RWPE1 (cell line): ENCODE measurements at regions not wholly inside any gene's neighbourhood (a gene's known extent, or its start where the extent isn't known, plus 50 kb on each side); places are given as distances from the start of the nearest gene placed in this dataset.

Source experiments
- CTCF ChIA-PET: fragments of 350-600 bp; sonication (Branson Sonifier 250); formaldehyde crosslinking; extraction: SDS; loops from one replicate; lab custom pipeline; 2021; lab: Yijun Ruan, JAX
- POLR2A ChIA-PET: fragments of 400-600 bp; formaldehyde crosslinking; extraction: SDS; loops from one replicate; lab custom pipeline; 2020; ENCODE audit warnings: antibody characterized with exemption; ENCODE audit not compliant: low non-redundant PET; lab: Yijun Ruan, JAX
- DNase-seq: peaks from one replicate; pipeline ENCODE4 v3.0.0; 2012; ENCODE audit warnings: low spot score
- H3K27ac ChIP-seq: fragments of 450-650 bp; 2 replicates; pipeline ENCODE4 v1.5.1; 2017
- TF ChIP-seq, protein P1 (sequence below): fragments of 450-650 bp; conservative IDR thresholded peaks from 2 replicates; pipeline ENCODE4 v1.5.1; 2017; ENCODE audit warnings: low read depth, mild to moderate bottlenecking

DNA sequence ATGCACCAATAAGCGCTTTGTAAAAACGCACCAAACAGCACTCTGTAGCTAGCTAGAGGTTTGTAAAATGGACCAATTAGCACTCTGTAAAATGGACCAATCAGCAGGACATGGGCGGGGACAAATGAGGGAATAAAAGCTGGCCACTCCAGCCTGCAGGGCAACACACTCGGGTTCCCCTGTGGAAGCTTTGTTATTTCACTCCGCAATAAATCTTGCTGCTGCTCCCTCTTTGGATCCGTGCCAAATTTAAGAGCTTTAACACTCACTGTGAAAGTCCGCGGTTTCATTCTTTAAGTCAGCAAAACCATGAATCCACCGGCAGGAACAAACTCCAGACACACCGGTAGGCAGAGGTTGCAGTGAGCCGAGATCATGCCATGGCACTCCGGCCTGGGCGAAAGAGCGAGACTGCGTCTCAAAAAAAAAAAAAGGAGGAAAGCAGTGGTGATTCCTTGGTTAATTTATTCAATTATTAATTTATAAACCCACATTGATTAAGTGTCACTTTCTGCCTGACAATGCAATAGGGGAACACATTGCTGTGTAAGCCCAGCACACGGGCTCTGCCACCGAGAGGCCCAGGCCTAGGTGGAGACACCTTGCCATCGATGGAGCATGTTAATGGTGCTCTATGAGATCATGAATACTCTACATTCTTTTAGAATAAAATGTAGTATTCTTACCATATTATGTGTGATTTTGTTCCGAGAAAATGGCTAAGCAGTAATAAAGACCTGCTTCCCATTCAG, 687.6 kb upstream of the HS6ST1 start:
- DNase-seq, result no peak

DNA sequence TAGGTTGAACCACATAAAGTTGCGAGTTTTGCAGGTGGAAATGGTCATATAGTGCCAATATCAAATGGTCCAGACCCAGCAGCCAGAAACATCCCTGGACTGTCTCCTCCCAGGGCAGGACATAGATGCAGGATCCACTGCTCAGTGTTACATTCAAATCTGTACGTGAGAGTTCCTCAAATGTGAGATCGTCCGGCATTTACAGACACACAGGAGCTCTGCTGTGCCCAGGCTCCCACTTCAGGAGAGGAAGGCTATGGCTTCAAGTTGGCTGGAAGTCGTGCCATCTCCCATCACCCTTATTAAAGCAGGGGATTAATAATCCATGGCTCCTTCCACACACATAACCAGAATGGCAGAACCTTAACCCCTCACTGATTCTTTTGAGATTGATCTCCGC, 688.2 kb upstream of the HS6ST1 start:
- ChIA-PET POLR2A (no interaction called here), CTCF (no interaction called here)
- no peak for DNase-seq
- H3K27ac ChIP-seq, result no peak overlapping the region
- TF ChIP-seq, protein P1, sequence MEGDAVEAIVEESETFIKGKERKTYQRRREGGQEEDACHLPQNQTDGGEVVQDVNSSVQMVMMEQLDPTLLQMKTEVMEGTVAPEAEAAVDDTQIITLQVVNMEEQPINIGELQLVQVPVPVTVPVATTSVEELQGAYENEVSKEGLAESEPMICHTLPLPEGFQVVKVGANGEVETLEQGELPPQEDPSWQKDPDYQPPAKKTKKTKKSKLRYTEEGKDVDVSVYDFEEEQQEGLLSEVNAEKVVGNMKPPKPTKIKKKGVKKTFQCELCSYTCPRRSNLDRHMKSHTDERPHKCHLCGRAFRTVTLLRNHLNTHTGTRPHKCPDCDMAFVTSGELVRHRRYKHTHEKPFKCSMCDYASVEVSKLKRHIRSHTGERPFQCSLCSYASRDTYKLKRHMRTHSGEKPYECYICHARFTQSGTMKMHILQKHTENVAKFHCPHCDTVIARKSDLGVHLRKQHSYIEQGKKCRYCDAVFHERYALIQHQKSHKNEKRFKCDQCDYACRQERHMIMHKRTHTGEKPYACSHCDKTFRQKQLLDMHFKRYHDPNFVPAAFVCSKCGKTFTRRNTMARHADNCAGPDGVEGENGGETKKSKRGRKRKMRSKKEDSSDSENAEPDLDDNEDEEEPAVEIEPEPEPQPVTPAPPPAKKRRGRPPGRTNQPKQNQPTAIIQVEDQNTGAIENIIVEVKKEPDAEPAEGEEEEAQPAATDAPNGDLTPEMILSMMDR, result no peak

More for the DNA sequence above, 687.6 kb upstream of the HS6ST1 start:
- CTCF ChIA-PET, result interaction anchor here (0.7 kb wide), 1 partner anchor 689 kb away, joined by 3 read pairs; no protein-coding TSS in a partner anchor
- TF ChIP-seq, protein P1, result no peak
- POLR2A ChIA-PET, result no interaction called here
- H3K27ac ChIP-seq, result no peak overlapping the region

DNA sequence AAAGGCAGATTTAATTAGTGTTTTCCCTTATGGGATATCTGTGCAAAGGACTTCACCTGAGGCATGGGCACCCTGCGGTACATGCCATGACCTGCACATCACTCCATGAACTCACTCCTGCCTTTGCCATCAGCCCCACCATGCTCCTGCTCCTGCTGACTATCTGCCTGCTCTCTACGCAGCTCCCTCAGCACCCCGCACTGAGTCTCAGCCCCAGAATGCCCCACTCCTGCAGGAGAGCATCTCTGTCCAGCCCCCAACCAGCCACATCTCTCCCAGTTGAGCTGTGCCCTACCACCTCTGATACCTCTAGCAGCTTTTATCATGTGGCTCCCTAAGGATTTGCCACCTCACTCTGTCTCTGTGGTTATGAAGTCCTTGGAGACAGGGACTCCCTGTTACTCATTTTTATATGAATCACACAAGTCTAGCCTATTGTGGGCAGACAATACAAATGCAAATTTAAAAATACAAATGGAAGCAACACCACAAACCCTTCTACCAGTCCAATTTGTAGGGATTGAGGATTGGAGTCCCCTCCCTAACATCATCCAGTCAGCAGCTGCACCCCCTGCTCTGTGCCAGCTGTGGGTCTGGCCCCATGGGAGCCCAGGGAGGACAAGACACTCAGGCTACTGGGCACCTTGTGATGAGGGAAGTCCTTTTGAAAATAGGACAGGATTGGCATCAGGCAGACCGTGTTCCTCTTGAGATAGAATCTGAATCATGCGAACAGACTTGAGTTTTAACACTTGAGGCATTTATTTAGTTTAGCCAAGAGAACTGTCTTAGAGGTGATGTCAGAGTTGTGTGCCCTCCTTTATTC, 689.6 kb upstream of the HS6ST1 start:
- ChIA-PET POLR2A (no interaction called here), CTCF (no interaction called here)
- DNase-seq, result no peak
- TF ChIP-seq, protein P1, result no peak
- no peak overlapping the region for H3K27ac ChIP-seq

DNA sequence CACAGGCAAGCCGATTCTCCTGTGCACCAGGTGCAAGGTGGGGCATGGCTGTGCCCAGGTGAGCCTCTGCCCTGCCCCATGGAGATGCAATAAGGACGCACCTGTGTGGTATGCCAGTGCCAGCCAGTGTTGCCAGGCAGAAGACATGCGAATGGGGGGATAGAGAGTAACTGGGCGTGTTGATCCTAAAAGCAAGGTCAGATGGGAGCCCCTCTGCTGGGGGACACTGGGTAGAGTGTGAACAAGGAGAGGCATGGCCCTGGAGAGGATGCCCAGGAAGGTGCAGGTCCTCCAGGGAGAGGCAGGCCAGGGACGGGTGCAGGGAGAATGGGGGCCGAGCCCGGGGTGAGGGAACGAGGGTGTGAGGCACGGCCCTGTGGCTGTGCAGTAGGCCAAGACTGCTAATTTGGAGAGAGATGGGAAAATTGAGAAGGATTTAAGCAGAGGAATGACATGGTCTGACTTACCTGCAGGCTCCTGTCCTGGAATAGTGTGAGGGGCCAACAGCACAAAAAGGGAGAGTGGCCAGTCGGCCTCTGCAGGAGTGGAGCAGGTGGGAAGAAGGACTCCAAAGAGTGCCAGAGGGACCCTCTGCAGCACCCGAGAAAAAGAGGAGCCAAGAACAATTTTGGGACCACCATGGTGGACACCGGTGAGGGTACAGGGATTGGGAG, 690.4 kb upstream of the HS6ST1 start:
- H3K27ac ChIP-seq, result no peak overlapping the region
- POLR2A ChIA-PET, result no interaction called here
- TF ChIP-seq, protein P1, result no peak
- CTCF ChIA-PET, result no interaction called here
- no peak for DNase-seq

DNA sequence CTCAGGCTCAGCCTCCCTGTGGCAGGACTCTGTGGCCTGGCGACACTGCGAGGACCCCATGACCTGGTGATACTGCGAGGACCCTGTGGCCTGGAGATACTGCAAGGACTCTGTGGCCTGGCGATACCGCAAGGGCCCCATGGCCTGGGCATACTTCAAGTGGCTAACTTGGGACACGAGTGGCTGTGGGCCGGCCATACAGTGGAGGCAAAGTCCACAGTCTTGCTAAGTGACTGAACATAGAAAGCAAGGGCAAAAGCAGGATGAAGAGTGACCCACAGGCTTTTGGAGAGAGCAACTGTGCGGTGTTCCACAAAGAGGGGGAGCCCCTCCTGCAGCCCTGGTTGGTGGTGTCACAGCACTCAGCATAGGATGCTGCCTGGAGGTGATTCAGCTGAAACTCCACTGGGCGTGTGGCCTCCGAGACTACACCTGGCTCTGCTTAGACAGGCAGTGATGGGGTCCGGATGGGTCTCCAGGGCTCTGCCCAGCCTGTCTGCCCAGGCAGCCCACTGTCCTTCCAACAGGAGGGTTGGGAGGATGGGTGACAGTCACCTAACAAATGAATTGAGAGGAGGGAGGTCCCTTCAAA, 691.0 kb upstream of the HS6ST1 start:
- no peak for DNase-seq
- H3K27ac ChIP-seq, result no peak overlapping the region
- CTCF ChIA-PET, result no interaction called here
- POLR2A ChIA-PET, result no interaction called here
- TF ChIP-seq, protein P1, result no peak

DNA sequence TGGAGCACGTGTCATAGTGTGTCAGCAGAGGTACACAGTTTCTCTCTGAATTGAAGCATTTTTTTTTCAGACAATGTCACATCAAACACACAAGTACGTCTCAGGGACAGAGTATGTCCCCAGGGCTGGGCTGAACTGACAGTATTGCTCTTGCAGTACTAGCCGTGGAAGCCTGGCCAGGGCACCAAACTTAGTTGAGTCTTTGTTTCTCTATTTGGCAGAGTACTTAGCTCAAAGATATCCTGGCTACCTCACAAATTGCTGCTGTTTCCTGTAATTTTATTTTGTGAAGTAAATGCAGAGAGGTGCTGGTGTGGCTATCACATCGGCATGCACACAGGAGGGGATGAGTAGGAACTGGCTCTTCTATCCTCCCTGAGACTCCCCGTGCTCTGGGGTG, 691.6 kb upstream of the HS6ST1 start:
- no peak for DNase-seq
- TF ChIP-seq, protein P1, result no peak
- CTCF ChIA-PET, result no interaction called here
- POLR2A ChIA-PET, result no interaction called here
- H3K27ac ChIP-seq, result no peak overlapping the region
